Effector memory CD4-positive, alpha-beta T cell (primary cell): ENCODE measurements at regions not wholly inside any gene's neighbourhood (a gene's known extent, or its start where the extent isn't known, plus 50 kb on each side); places are given as distances from the start of the nearest gene placed in this dataset.
"Not testable (repeated sequence)": the region's sequence is repeated elsewhere in the genome, so short reads cannot be mapped to it uniquely, and the experiment has no call there.

Source experiments
- DNase-seq, 3 donors: peaks; one replicate each; pipeline ENCODE4 v3.0.0-alpha.2; 2020
- H3K27ac ChIP-seq: 2 replicates; pipeline ENCODE4 v1.7.0; 2013; ENCODE audit warnings: mild to moderate bottlenecking, low read length, moderate library complexity; ENCODE audit not compliant: insufficient read depth, poor library complexity, severe bottlenecking
- H3K27me3 ChIP-seq: replicated peaks from 2 replicates; pipeline ENCODE4 v1.7.0; 2013; ENCODE audit warnings: mild to moderate bottlenecking, low read length; ENCODE audit not compliant: insufficient read depth, control insufficient read depth, poor library complexity, severe bottlenecking
- H3K36me3 ChIP-seq: 2 replicates; pipeline ENCODE4 v1.7.0; 2013; ENCODE audit warnings: mild to moderate bottlenecking, low read length, moderate library complexity; ENCODE audit not compliant: control insufficient read depth, insufficient read depth
- H3K4me1 ChIP-seq: 2 replicates; pipeline ENCODE4 v1.7.0; 2013; ENCODE audit warnings: low read length, mild to moderate bottlenecking; ENCODE audit not compliant: control insufficient read depth, insufficient read depth, poor library complexity, severe bottlenecking
- H3K4me3 ChIP-seq: 2 replicates; pipeline ENCODE4 v1.7.0; 2013; ENCODE audit warnings: low read length, low read depth, mild to moderate bottlenecking; ENCODE audit not compliant: insufficient read depth, poor library complexity, severe bottlenecking
- H3K9me3 ChIP-seq: 2 replicates; pipeline ENCODE4 v1.7.0; 2013; ENCODE audit warnings: mild to moderate bottlenecking, low read length, moderate library complexity; ENCODE audit not compliant: control insufficient read depth

DNA sequence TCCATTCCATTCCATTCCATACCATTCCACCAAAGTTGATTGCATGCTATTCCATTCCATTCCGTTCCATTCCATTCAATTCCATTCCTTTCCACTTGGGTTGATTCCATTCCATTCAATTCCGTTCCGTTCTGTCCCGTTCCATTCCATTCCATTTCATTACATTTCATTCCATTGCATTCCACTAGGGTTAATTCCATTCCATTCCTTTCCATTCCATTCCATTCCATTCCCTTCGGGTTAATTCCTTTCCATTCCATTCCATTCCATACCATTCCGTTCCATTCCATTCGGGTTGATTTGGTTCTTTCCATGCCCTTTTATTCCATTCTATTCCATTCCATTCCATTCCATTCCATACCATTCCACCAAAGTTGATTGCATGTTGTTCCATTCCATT, 131.9 kb downstream of the CWH43 start:
- not testable (repeated sequence) for DNase-seq, H3K27me3 ChIP-seq, H3K4me1 ChIP-seq, H3K36me3 ChIP-seq, H3K27ac ChIP-seq, H3K4me3 ChIP-seq
- H3K9me3 ChIP-seq: peaks cover 40% of the 10 kb centered on the region

DNA sequence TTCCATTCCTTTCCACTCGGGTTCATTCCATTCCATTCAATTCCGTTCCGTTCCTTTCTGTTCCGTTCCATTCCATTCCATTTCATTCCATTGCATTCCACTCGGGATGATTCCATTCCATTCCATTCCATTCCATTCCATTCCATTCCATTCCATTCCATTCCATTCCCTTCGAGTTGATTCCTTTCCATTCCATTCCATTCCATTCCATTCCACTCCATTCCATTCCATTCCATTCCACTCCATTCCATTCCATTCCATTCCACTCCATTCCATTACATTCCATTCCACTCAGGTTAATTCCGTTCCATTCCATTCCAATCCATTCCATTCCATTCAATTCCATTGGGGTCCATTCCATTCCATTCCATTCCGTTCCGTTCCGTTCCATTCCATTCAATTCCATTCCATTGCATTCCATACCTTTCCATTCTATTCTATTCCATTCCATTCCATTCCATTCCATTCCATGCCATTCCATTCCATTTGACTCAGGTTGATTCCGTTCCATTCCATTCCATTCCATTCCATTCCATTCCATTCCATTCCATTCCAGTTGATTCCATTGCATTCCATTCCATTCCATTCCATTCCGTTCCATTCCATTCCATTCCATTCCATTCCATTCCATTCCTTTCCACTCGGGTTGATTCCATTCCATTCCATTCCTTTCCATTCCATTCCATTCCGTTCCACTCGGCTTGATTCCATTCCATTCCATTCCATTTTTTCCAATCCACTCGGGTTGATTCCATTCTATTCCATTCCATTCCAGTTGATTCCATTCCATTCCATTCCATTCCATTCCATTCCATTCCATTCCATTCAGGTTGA, 132.5 kb downstream of the CWH43 start:
- H3K36me3 ChIP-seq, H3K27me3 ChIP-seq, H3K4me1 ChIP-seq, DNase-seq, H3K4me3 ChIP-seq, H3K27ac ChIP-seq: not testable (repeated sequence)
- H3K9me3 ChIP-seq: peaks cover 40% of the 10 kb centered on the region

DNA sequence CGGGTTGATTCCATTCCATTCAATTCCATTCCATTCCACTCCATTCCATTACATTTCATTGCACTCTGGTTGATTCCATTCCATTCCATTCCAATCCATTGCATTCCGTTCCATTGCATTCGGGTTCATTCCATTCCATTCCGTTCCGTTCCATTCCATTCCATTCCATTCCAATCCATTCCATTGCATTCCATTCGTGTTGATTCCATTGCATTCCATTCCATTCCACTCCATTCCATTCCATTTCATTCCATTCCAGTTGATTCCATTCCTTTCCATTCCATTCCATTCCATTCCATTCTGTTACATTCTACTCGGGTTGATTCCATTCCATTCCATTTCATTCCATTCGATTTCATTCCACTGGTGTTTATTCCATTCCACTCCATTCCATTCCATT, 133.3 kb downstream of the CWH43 start:
- peaks cover 40% of the 10 kb centered on the region for H3K9me3 ChIP-seq
- not testable (repeated sequence) for H3K4me1 ChIP-seq, H3K36me3 ChIP-seq, H3K27me3 ChIP-seq, DNase-seq, H3K27ac ChIP-seq, H3K4me3 ChIP-seq

DNA sequence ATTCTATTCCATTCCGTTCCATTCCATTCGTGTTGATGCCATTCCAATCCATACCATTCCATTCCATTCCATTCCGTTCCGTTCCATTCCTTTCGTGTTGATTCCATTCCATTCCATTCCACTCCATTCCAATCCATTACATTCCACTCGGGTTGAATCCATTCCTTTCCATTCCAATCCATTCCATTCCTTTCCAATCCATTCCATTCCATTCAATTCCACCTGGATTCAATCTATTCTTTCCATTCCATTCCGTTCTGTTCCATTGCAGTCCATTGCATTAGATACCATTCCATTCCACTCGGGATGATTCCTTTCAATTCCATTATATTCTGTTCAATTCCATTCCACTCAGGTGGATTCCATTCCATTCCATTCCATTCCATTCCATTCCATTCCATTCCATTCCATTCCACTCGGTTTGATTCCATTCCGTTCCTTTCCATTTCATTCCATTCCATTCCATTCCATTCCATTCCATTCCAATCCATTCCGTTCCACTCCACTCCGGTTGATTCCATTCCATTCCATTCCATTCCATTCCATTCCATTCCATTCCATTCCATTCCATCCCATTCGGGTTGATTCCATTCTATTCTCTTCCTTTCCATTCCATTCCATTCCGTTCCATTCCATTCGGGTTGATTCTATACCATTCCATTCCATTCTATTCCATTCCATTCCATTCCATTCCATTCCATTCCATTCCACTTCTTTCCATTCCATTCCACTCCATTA, 134.1 kb downstream of the CWH43 start:
- H3K27me3 ChIP-seq, H3K36me3 ChIP-seq, H3K4me1 ChIP-seq, DNase-seq, H3K27ac ChIP-seq, H3K4me3 ChIP-seq: not testable (repeated sequence)
- peaks cover 33% of the 10 kb centered on the region for H3K9me3 ChIP-seq

DNA sequence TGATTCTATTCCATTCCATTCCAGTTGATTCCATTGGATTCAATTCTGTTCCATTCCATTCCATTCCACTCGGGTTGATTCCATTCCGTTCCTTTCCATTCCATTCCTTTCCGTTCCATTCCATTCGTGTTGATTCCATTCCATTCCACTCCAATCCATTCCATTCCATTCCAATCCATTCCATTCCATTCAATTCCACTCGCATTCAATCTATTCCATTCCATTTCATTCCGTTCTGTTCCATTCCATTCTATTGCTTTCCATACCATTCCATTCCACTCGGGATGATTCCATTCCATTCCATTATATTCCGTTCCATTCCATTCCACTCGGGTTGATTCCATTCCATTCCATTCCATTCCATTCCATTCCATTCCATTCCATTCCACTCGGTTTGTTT, 134.7 kb downstream of the CWH43 start:
- H3K36me3 ChIP-seq, DNase-seq, H3K27me3 ChIP-seq, H3K4me1 ChIP-seq, H3K27ac ChIP-seq, H3K4me3 ChIP-seq: not testable (repeated sequence)
- peaks cover 33% of the 10 kb centered on the region for H3K9me3 ChIP-seq

DNA sequence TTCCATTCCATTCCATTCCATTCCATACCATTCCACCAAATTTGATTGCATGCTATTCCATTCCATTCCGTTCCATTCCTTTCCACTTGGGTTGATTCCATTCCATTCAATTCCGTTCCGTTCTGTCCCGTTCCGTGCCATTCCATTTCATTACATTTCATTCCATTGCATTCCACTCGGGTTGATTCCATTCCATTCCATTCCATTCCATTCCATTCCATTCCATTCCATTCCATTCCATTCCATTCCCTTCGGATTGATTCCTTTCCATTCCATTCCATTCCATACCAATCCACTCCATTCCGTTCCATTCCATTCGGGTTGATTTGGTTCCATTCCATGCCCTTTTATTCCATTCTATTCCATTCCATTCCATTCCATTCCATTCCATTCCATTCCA, 140.4 kb downstream of the CWH43 start:
- H3K4me3 ChIP-seq, H3K36me3 ChIP-seq, H3K9me3 ChIP-seq, H3K27me3 ChIP-seq, H3K27ac ChIP-seq, DNase-seq, H3K4me1 ChIP-seq: not testable (repeated sequence)

DNA sequence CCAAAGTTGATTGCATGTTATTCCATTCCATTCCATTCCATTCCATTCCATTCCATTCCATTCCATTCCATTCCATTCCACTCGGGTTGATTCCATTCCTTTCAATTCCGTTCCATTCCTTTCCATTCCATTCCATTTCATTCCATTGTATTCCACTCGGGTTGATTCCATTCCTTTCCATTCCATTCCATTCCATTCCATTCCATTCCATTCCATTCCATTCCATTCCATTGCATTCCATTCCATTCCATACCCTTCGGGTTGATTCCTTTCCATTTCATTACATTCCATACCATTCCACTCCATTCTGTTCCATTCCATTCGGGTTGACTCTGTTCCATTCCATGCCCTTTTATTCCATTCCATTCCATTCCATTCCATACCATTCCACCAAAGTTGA, 140.8 kb downstream of the CWH43 start:
- H3K36me3 ChIP-seq, H3K4me3 ChIP-seq, DNase-seq, H3K27me3 ChIP-seq, H3K27ac ChIP-seq, H3K4me1 ChIP-seq, H3K9me3 ChIP-seq: not testable (repeated sequence)

DNA sequence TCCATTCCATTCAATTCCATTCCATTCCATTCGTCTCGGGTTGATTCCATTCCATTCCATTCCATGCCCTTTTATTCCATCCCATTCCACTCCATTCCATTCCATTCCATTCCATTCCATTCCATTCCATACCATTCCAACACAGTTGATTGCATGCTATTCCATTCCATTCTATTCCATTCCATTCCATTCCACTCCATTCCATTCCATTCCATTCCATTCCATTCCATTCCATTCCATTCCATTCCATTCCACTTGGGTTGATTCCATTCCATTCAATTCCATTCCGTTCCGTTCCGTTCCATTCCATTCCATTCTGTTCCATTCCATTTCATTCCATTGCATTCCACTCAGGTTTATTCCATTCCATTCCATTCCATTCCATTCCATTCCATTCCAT, 143.3 kb downstream of the CWH43 start:
- H3K27me3 ChIP-seq, H3K4me1 ChIP-seq, H3K36me3 ChIP-seq, H3K27ac ChIP-seq, H3K4me3 ChIP-seq, H3K9me3 ChIP-seq, DNase-seq: not testable (repeated sequence)

DNA sequence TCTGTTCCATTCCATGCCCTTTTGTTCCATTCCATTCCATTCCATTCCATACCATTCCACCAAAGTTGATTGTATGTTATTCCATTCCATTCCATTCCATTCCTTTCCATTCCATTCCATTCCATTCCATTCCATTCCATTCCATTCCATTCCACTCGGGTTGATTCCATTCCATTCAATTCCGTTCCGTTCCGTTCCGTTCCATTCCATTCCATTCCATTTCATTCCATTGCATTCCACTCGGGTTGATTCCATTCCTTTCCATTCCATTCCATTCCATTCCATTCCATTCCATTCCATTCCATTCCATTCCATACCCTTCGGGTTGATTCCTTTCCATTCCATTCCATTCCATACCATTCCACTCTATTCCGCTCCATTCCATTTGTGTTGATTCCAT, 143.8 kb downstream of the CWH43 start:
- not testable (repeated sequence) for H3K36me3 ChIP-seq, H3K4me1 ChIP-seq, H3K27me3 ChIP-seq, H3K4me3 ChIP-seq, H3K9me3 ChIP-seq, H3K27ac ChIP-seq, DNase-seq

DNA sequence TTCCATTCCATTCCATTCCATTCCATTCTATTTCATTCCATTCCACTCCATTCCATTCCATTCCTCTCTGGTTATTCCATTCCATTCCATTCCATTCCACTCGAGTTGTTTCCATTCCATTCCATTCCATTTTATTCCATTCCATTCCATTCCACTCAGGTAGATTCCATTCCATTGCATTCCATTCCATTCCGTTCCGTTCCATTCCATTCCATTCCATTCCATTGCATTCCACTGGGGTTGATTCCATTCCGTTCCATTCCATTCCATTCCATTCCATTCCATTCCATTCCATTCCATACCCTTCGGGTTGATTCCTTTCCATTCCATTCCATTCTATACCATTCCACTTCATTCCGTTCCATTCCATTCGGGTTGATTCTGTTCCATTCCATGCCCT, 144.6 kb downstream of the CWH43 start:
- H3K9me3 ChIP-seq, H3K27ac ChIP-seq, H3K4me3 ChIP-seq, H3K36me3 ChIP-seq, DNase-seq, H3K4me1 ChIP-seq, H3K27me3 ChIP-seq: not testable (repeated sequence)
